Endothelial cell of umbilical vein (primary cell): ENCODE measurements at regions not wholly inside any gene's neighbourhood (a gene's known extent, or its start where the extent isn't known, plus 50 kb on each side); places are given as distances from the start of the nearest gene placed in this dataset.

ENCODE experiments used
- BruUV-seq: library from RNA; stranded (reverse); fragments of 400-500 nt; replicated peaks from 2 replicates; lab custom pipeline; 2021; lab: Mats Ljungman, UMichigan
- CTCF ChIA-PET: fragments of 300-600, 350-600 bp; sonication (Branson Sonifier 250); formaldehyde crosslinking; loops from one replicate; lab custom pipeline; 2021; ENCODE audit warnings: antibody characterized with exemption, inconsistent platforms; lab: Charles Lee
- POLR2A ChIA-PET: fragments of 300-600, 350-600 bp; sonication (Branson Sonifier 250); formaldehyde crosslinking; loops from one replicate; lab custom pipeline; 2021; ENCODE audit warnings: antibody characterized with exemption, inconsistent platforms; lab: Charles Lee
- DNase-seq: peaks from one replicate; pipeline ENCODE4 v3.0.0-alpha.2; 2011; ENCODE audit warnings: low read depth, low spot score
- FAIRE-seq: peaks from 2 replicates; lab custom pipeline; 2011; peaks lifted over from hg19 to GRCh38; lab: Jason Lieb, UNC
- H2AFZ ChIP-seq: 2 replicates; pipeline ENCODE4 v1.6.0; 2012; ENCODE audit warnings: low read depth, low read length, control low read depth, inconsistent platforms
- H3K27ac ChIP-seq: 2 replicates; pipeline ENCODE4 v1.5.1; 2011; ENCODE audit warnings: low read depth, mild to moderate bottlenecking, control low read depth, low read length, moderate library complexity; ENCODE audit not compliant: insufficient read depth
- H3K27me3 ChIP-seq, 2 experiments: 2 replicates each; pipeline versions ENCODE4 v1.6.0 to v1.6.1; 2011; ENCODE audit warnings: low read length in 2 of 2, mixed read lengths in 1 of 2; ENCODE audit not compliant: control insufficient read depth in 2 of 2, insufficient read depth in 2 of 2
- H3K36me3 ChIP-seq, 2 experiments: 2 replicates in 1 of 2; 3 replicates in 1 of 2; pipeline ENCODE4 v1.5.1; 2011; ENCODE audit warnings: low read length in 2 of 2, mild to moderate bottlenecking in 1 of 2, moderate library complexity in 1 of 2; ENCODE audit not compliant: control insufficient read depth in 2 of 2, insufficient read depth in 2 of 2; ENCODE audit errors: extremely low read depth in 1 of 2
- H3K4me1 ChIP-seq: 3 replicates; pipeline ENCODE4 v1.5.1; 2011; ENCODE audit warnings: mild to moderate bottlenecking, low read length; ENCODE audit not compliant: control insufficient read depth, insufficient read depth; ENCODE audit errors: extremely low read depth
- H3K4me2 ChIP-seq: 2 replicates; pipeline ENCODE4 v1.6.1; 2011; ENCODE audit warnings: low read length, control low read depth, mixed read lengths; ENCODE audit not compliant: insufficient read depth
- H3K4me3 ChIP-seq, 3 experiments: fragments of 200-600 bp in 1 of 3; sonication (generic), shearing (Covaris generic) in 1 of 3; replicated peaks in 1 of 3; 2 replicates each; pipeline ENCODE4 v1.5.1; 2011 to 2016; ENCODE audit warnings: control low read depth in 3 of 3, low read length in 3 of 3, mild to moderate bottlenecking in 2 of 3, inconsistent platforms in 1 of 3, low read depth in 1 of 3, moderate library complexity in 1 of 3; ENCODE audit not compliant: insufficient read depth in 1 of 3
- H3K79me2 ChIP-seq: 2 replicates; pipeline ENCODE4 v1.6.0; 2012; ENCODE audit warnings: low read length, inconsistent platforms; ENCODE audit not compliant: control insufficient read depth, insufficient read depth
- H3K9ac ChIP-seq: replicated peaks from 2 replicates; pipeline ENCODE3; 2011; ENCODE audit warnings: low read length, control low read depth; ENCODE audit not compliant: insufficient read depth; ENCODE audit errors: extremely low read depth
- H3K9me1 ChIP-seq: replicated peaks from 3 replicates; pipeline ENCODE4 v1.6.0; 2011; ENCODE audit warnings: mild to moderate bottlenecking, low read length; ENCODE audit not compliant: control insufficient read depth, insufficient read depth; ENCODE audit errors: extremely low read depth
- H3K9me3 ChIP-seq: replicated peaks from 2 replicates; pipeline ENCODE4 v1.5.1; 2012; ENCODE audit warnings: low read length, inconsistent platforms; ENCODE audit not compliant: control insufficient read depth, insufficient read depth
- H4K20me1 ChIP-seq: replicated peaks from 2 replicates; pipeline ENCODE3; 2011; ENCODE audit warnings: mild to moderate bottlenecking, low read length; ENCODE audit not compliant: control insufficient read depth, insufficient read depth; ENCODE audit errors: extremely low read depth
- EZH2 ChIP-seq: IDR thresholded peaks from 2 replicates; pipeline ENCODE4 v1.6.1; 2012; ENCODE audit warnings: borderline replicate concordance, low read depth, mild to moderate bottlenecking, moderate library complexity, low read length, inconsistent platforms; ENCODE audit not compliant: severe bottlenecking
- FOS ChIP-seq: IDR thresholded peaks from 2 replicates; pipeline ENCODE4 v1.6.1; 2011; ENCODE audit warnings: mild to moderate bottlenecking, low read length, moderate library complexity, borderline replicate concordance; ENCODE audit not compliant: insufficient read depth
- GATA2 ChIP-seq: IDR thresholded peaks from 2 replicates; pipeline ENCODE4 v1.7.0; 2011; ENCODE audit warnings: low read depth, mild to moderate bottlenecking, moderate library complexity, mixed read lengths, low read length; ENCODE audit not compliant: insufficient read length, insufficient read depth
- JUN ChIP-seq: IDR thresholded peaks from 2 replicates; pipeline ENCODE4 v1.6.1; 2011; ENCODE audit warnings: borderline replicate concordance, low read depth; ENCODE audit not compliant: insufficient read length, insufficient read depth
- MYC ChIP-seq: IDR thresholded peaks from one replicate; pipeline ENCODE4 v1.6.1; 2011; ENCODE audit warnings: mild to moderate bottlenecking, low read depth, low read length
- POLR2A ChIP-seq: IDR thresholded peaks from 2 replicates; pipeline ENCODE4 v1.6.1; 2012; ENCODE audit warnings: low read depth, mild to moderate bottlenecking, control low read depth, low read length
- POLR2AphosphoS5 ChIP-seq: IDR thresholded peaks from 2 replicates; pipeline ENCODE4 v1.6.1; 2012; ENCODE audit warnings: low read depth, mild to moderate bottlenecking, control low read depth, low read length, moderate library complexity; ENCODE audit not compliant: insufficient read depth
- dilution Hi-C: fragments of 300-500 bp; cut with MboI; formaldehyde crosslinking; loops from one replicate; pipeline ENCODE4 v1.15.0; 2019; ENCODE audit warnings: low sequenced_read_pairs; ENCODE audit not compliant: extremely low pct_ligation_motif_present
- intact Hi-C: fragments of 100-400 bp; cut with micrococcal nuclease; formaldehyde crosslinking; loops from one replicate; pipeline ENCODE4 v1.10.0; 2022
- TF ChIP-seq, protein P1 (sequence below), 2 donors: IDR thresholded peaks; 1 replicate in 1 of 2; 2 replicates in 1 of 2; pipeline ENCODE4 v1.5.1; 2011; ENCODE audit warnings: low read length in 2 of 2, mild to moderate bottlenecking in 2 of 2, moderate library complexity in 2 of 2, control low read depth in 1 of 2, inconsistent platforms in 1 of 2, low read depth in 1 of 2; ENCODE audit not compliant: insufficient read depth in 1 of 2; ENCODE audit errors: extremely low read depth in 1 of 2
- TF ChIP-seq, protein P2 (sequence below): IDR thresholded peaks from 2 replicates; pipeline ENCODE4 v1.6.1; 2011; ENCODE audit not compliant: insufficient read depth, insufficient read length

GRCh38 chrX:20803971-20804370 lies 537.3 kb upstream of the RPS6KA3 start:
- H3K36me3 ChIP-seq, result no peaks in the 10 kb centered on the region
- intact Hi-C loops (no loop called here), dilution Hi-C loops (no loop called here)
- ChIA-PET CTCF (no interaction called here), POLR2A (no interaction called here)
- no peaks in the 10 kb centered on the region for H3K27me3 ChIP-seq
- no peaks in the 10 kb centered on the region for H4K20me1 ChIP-seq
- no peak overlapping the region for H3K27ac ChIP-seq
- no peaks in the 10 kb centered on the region for H3K9me3 ChIP-seq
- H3K4me1 ChIP-seq, result no peaks in the 10 kb centered on the region
- DNase-seq (no peak), FAIRE-seq (no peak)
- TF ChIP-seq POLR2AphosphoS5, result no peak
- no peaks in the 10 kb centered on the region for H3K79me2 ChIP-seq
- BruUV-seq, result no TSS peak
- H3K9me1 ChIP-seq, result no peaks in the 10 kb centered on the region
- no peak overlapping the region for H3K4me3 ChIP-seq
- no peak overlapping the region for H3K4me2 ChIP-seq
- H2AFZ ChIP-seq, result no peak overlapping the region
- H3K9ac ChIP-seq, result no peak overlapping the region

DNA sequence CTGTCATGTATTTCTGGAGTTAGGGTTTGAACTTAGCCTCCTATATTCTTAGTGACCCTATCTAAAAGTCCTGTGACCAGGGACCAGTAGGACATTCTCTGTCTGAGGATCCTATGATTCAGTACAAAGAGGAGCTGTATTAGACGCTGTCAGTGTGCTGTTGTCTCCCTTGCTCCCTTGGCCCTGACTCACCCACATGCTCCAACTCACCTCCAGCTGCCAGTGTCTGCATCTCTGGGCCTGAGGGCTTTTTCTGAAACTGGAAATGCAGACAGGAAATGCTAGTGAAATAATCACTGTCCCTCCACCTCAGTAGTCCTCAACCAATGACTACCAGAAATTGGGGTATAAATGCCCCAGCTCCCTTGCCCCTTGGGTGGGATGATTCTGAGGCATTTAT lies 535.3 kb upstream of the RPS6KA3 start:
- no peaks in the 10 kb centered on the region for H3K79me2 ChIP-seq
- CTCF ChIA-PET, result no interaction called here
- no peaks in the 10 kb centered on the region for H3K27me3 ChIP-seq
- POLR2A ChIA-PET, result no interaction called here
- H2AFZ ChIP-seq, result no peak overlapping the region
- no peaks in the 10 kb centered on the region for H3K9me3 ChIP-seq
- DNase-seq, result no peak
- FAIRE-seq, result no peak
- BruUV-seq, result no TSS peak
- no peak overlapping the region for H3K4me2 ChIP-seq
- H3K36me3 ChIP-seq, result no peaks in the 10 kb centered on the region
- H3K27ac ChIP-seq, result no peak overlapping the region
- TF ChIP-seq POLR2A (no peak), GATA2 (no peak), MYC (no peak), FOS (no peak), JUN (no peak), EZH2 (no peak), POLR2AphosphoS5 (no peak)
- TF ChIP-seq, protein P1, sequence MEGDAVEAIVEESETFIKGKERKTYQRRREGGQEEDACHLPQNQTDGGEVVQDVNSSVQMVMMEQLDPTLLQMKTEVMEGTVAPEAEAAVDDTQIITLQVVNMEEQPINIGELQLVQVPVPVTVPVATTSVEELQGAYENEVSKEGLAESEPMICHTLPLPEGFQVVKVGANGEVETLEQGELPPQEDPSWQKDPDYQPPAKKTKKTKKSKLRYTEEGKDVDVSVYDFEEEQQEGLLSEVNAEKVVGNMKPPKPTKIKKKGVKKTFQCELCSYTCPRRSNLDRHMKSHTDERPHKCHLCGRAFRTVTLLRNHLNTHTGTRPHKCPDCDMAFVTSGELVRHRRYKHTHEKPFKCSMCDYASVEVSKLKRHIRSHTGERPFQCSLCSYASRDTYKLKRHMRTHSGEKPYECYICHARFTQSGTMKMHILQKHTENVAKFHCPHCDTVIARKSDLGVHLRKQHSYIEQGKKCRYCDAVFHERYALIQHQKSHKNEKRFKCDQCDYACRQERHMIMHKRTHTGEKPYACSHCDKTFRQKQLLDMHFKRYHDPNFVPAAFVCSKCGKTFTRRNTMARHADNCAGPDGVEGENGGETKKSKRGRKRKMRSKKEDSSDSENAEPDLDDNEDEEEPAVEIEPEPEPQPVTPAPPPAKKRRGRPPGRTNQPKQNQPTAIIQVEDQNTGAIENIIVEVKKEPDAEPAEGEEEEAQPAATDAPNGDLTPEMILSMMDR (IDR thresholded peaks at IDR 0.05; ENCODE audit: extremely low read depth in 1 of 2, insufficient read depth in 1 of 2, low read depth in 1 of 2, low read length in 2 of 2), result no peak
- TF ChIP-seq, protein P2, sequence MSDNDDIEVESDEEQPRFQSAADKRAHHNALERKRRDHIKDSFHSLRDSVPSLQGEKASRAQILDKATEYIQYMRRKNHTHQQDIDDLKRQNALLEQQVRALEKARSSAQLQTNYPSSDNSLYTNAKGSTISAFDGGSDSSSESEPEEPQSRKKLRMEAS, result no peak
- dilution Hi-C loops (no loop called here), intact Hi-C loops (no loop called here)
- H3K9ac ChIP-seq, result no peak overlapping the region
- no peaks in the 10 kb centered on the region for H4K20me1 ChIP-seq
- H3K9me1 ChIP-seq, result no peaks in the 10 kb centered on the region
- no peaks in the 10 kb centered on the region for H3K4me1 ChIP-seq
- H3K4me3 ChIP-seq, result no peak overlapping the region
